ENCODE measurements at regions not wholly inside any gene's neighbourhood (a gene's known extent, or its start where the extent isn't known, plus 50 kb on each side); places are given as distances from the start of the nearest gene placed in this dataset.
"Not testable (repeated sequence)": the region's sequence is repeated elsewhere in the genome, so short reads cannot be mapped to it uniquely, and the experiment has no call there.

GRCh38 chr6:134665029-134665723 lies 284.7 kb downstream of the ALDH8A1 start:
- DNase-seq: no peak

DNA sequence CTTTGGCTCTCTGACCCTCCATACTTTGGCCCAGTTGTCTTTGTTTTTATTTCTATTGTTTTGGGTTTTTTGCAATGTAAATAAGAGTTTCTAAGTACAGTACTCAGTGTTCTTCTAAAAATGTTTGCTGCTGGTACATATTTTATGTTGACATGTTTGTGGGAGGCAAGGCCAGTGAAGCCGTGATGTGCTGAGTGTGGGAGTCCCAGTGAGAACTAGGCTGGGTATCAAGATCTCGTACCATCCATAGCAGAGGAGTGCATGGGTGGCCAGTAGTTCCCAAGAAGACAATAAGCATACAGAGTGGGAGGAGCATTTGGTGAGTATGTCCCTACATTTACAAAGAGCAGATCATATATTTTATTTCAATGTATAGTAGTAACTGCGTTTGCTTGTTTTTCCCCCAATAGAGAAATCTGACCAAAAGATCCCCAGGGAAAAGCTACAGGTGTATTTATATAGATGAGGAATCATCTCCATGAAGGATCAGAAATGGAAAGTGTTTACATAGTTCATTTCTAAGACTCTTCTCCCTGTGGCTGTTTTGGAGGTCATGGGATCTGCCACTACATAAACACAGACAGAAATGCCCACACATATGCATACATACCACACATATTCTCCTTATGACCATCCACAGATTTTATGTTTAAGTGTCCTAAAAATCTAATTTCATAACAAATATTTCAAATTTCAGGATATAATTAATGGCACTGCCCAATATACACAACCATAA lies 285.9 kb downstream of the ALDH8A1 start:
- DNase-seq: no peak

DNA sequence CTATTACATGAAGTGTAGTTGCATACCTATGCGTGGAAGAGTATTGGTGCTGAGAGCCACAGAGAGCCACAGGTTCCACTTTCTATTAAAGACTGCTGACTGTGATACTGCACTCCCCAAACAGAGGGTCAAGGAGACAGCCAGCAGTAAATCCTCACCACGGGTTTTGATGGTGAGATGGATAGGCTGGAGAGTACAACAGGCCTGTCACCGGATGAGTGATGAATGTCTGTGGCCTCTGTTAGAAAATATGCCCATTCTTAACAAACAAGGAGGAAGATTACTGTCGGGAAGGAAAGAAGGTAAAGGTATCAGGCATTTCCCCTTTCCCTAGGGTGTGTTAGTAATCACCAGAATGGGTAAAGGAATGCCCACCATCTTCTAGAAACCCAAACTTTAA lies 286.5 kb downstream of the ALDH8A1 start:
- DNase-seq: no peak

DNA sequence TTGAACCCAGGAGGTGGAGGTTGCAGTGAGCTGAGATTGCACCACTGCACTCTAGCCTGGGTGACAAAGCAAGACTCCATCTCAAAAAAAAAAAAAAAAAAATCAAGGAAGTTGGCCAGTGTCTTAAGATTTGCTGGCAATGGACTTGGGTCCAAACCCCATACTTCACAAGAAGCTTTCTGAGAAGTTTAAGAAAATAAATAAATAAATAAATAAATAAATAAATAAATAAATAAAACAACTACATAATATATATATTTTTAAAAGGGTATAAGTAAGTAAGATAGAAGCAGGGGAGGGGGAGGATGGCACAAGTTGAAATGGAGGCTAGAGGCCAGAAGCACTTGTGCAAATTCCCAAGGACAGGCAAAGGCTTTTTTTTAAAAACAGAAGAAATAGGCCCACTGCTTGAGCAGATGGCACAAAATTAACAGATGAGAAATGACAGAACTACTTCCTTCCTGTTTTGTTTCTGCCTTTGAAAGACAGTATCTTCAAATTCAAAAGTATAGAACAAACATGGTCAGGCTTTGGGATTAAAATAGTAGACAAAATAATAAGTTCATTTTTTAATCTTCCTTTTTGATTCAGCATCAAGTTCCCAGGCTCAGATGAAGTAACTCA lies 287.7 kb downstream of the ALDH8A1 start:
- no peak for DNase-seq

GRCh38 chr6:134659885-134660284 lies 290.0 kb downstream of the ALDH8A1 start:
- DNase-seq: not testable (repeated sequence)

- DNase-seq: no peak
Observed at GRCh38 chr6:134658596-134658995, 291.3 kb downstream of the ALDH8A1 start.

DNA sequence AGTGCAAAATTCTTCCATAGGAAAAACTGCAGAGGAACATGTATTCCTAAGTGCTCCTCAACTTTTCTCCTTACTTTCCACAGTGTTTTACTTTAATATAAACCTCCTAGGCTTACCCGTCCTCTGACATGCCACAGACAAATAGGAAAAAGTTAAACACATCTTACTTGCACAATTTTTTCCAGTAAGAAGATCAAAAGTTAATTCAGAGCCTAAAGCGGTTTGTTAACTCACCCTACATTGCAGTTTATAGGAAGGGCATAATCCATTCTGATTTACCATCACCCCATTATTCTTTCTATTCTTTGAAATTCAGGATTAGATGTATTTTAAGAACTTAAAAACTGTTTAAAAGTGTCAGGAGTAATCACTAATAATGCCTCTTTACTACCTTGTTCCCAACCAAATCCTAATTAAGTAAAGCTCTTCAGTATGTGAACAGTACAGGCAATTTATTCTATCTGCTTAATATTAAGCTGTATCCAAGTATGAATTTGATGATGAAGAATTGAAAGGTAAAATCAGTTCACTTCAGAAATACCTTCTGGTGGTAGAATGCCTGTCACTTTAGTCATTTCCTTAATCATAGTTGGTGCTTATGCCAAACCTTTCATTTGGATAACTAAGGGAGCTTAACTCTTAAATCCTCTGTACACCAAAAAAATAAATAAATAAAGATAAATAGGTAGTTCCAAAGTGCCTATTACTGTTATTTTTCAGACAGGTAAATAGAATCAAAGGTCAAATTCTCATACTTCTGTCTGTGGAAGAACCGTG lies 292.0 kb downstream of the ALDH8A1 start:
- no peak for DNase-seq

DNA sequence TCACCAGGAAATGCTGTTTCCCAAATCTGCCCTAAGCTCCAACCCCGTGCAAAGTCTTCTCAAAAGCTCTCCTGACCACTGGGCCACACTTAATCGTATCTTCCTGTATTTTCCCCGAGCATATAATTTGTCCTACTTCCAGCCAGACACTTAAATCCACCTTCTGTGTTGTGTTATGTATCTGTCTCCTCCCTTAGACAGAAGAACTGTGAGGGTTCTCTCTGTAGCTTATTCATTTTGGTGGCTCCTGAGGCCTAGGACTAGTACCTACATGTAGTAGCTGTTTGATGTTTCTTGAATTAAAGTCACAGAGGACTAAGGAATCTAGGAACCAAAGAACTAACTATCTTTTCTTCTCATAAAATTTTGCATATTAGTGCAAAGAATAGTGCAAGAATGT lies 292.6 kb downstream of the ALDH8A1 start:
- no peak for DNase-seq

DNA sequence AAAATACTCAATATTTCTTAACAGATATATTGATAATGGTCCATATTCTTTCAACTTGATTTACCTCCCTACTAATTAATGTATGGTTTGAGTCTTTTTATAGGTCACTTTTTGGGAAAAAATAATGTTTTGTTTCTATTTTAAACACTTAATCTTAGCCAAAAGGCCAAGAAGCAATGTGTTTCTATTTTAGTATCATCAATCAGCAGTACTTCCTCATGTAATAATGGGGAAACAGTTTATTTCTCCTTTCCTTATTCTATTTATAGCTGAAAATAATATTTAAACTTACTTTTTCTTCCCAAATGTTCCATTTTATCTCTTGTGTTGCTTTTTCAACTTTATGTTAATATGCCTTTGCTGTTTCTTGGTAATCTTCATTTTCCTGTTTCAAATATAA lies 295.1 kb downstream of the ALDH8A1 start:
- no peak for DNase-seq

- no peak for DNase-seq
Observed at GRCh38 chr6:134651519-134651918, 298.4 kb downstream of the ALDH8A1 start.

DNA sequence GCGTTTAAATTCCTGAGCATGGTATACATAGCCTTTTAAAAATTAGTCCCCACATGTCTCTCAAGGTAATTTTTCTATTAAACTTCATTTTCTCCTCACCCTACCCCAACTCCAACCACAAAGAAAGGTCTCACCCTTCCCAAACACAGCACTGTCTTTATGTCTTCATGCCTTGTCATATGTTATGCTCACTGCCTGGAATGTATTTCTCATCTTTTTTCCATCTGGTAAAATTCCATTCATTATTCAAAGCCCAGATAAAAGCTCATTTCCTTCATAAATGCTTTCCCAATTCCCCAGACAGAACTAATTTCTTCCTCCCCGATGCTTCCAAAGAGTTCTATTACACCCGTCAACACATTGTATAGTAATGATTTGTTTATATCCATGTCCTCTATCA lies 302.0 kb downstream of the ALDH8A1 start:
- DNase-seq: no peak

DNA sequence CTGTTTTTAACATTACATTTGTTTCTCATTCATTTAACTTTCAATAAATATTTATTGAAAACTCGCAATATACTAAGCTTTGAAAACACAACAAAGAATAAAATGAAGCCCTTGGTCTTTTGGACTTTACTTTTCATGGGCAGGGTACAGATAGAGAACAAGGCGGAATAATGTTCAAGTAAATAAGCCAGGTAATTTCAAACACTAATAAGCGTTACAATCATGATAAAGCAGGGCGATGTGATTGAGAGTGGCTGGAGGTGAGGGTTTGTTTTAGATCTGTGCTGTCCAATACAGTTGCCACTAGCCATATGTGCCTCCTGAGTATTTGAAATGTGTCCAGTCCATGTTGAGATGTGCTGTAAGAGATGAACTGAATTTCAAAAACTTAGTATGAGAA lies 307.1 kb downstream of the ALDH8A1 start:
- no peak for DNase-seq

- DNase-seq: no peak
Observed at GRCh38 chr6:134642279-134642678, 307.6 kb downstream of the ALDH8A1 start.

- peak; percentile 64 to 71 for DNase-seq
Observed at GRCh38 chr6:134640975-134641429, 308.9 kb downstream of the ALDH8A1 start.

DNA sequence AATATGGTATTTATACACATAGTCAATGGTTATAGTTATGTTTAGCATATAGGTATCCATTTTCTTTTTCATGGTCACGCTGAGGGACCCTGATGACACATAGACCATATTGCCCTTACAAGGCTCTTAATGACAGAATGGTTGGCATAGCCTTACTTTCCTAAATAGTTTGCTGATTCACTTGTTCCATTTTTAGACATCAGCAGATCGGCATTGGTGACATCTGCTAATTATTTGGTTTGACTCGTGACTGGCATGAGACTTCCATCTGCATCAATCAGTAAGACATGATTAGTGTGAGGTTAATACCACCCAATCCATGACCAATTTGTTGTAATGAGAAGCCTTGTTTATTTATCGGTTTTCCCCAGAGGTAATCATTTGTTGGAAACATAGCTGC lies 309.7 kb downstream of the ALDH8A1 start:
- DNase-seq: no peak

DNA sequence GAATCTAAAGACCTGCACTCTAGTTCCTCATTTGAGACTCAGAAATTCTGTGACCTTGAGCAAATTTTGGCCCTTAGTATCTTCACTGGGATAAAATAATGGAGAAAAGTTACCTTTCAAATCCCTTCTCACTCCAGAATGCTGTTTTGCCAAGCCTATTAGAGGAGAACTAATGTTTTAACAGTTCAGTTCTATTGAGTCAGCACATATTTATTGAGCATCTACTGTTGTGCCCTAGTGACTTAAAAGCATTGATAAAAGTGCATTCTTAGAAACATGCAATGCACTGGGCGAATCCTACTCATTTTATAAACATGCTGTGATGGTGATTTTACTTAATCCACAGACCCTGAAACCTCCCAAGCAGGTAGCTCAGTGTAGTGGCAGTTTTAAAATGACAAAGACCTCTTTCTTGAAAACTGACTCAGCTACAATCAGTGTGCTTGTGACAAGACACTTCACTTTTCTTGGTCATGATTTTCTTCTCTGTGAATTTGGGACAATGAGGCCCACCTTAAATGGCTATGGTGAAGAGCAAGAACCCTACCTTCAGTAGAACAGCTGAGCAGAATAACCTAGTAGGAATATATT lies 312.0 kb downstream of the ALDH8A1 start:
- no peak for DNase-seq

- no peak for DNase-seq
Observed at GRCh38 chr6:134637282-134637681, 312.6 kb downstream of the ALDH8A1 start.

- peak; percentile 25 to 59 for DNase-seq
Observed at GRCh38 chr6:134636186-134636799, 313.6 kb downstream of the ALDH8A1 start.

- DNase-seq: no peak
Observed at GRCh38 chr6:134634966-134635365, 314.9 kb downstream of the ALDH8A1 start.

DNA sequence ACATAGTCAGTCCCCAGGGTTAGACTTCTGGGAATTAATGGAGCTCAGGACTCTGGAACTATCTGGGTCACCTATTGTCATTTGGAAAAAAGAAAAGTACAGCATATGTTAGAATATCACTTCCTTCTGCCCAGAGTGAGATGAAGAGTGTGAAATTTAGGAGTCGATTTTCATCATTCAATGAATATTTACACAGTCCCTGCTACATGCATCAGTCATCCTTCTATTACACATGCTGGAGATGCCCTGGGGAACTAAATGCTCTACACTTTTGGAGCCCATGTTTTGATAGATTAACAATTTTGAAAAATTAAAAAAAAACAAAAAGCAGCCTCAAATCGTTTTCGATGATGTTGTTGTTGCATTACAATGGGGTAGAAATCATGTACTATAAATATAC lies 315.4 kb downstream of the ALDH8A1 start:
- no peak for DNase-seq

GRCh38 chr6:134632982-134633940 lies 315.3 kb upstream of the SGK1 start:
- DNase-seq: not testable (repeated sequence)
